DMS 273 (cell line): ENCODE measurements at regions not wholly inside any gene's neighbourhood (a gene's known extent, or its start where the extent isn't known, plus 50 kb on each side); places are given as distances from the start of the nearest gene placed in this dataset.
A peak's percentile ranks its signal among the peaks of the same experiment; 100 is the strongest.
"Not testable (repeated sequence)": the region's sequence is repeated elsewhere in the genome, so short reads cannot be mapped to it uniquely, and the experiment has no call there.

Experiments
- DNase-seq: peaks from one replicate; lab custom pipeline; 2025; ENCODE audit not compliant: unreplicated experiment; lab: John Stamatoyannopoulos, UW

DNA sequence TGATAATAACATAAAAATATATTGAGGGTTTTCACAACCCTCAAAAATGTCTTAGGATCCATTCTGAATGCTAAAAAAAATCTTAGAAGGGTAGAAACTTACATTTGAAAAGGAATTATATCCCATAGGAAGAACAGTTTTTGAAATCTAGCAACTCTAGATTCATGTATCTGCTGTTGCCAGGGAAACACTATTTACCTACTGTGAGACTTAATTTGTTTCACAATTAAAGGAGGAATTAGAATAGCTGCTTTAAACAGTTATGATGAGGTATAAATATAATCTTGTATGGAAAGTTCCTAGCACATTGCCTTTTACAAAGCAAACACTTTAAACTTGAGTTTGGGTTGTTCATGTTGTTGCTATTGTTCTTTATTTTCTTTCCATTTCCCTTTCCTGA lies 988.2 kb downstream of the SUCLG1 start:
- DNase-seq = no peak

DNA sequence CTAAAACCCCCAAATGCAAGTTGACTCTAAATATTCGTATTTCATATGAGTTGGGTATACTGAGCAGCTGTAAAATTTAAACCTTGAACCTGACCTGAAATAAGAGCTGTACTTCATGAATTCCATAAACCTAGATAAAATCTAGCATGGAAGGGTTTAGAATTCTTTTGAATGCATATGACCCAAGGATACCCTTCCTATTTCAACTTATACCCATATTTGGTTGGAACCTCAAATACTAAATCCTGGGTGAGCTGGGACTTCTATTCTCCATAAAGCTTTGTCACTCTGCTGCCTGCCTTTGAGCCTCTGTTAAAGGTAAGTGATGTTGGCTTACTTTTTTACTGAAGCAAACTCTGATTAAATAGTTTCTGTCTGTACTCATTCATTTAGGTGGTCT lies 994.6 kb downstream of the SUCLG1 start:
- no peak for DNase-seq

GRCh38 chr2:83462881-83463280 lies 996.2 kb downstream of the SUCLG1 start:
- DNase-seq = no peak

DNA sequence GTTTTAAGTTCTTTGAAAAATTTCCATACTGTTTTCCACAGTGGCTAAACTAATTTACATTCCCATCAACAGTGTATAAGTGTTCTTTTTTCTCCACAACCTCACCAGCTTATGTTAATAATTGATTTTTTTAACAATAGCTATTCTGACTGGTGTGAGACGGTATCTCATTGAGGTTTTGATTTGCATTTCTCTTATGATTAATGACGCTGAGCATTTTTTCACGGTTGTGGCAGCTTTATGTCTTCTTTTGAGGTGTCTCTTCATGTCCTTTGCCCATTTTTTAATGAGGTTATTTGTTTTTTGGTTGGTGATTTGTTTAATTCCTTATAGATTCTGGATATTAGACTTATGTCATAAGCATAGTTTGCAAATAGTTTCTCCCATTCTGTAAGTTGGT lies 997.9 kb downstream of the SUCLG1 start:
- DNase-seq = no peak

- no peak for DNase-seq
These were observed 999.6 kb downstream of the SUCLG1 start for GRCh38 chr2:83459456-83459855.

DNA sequence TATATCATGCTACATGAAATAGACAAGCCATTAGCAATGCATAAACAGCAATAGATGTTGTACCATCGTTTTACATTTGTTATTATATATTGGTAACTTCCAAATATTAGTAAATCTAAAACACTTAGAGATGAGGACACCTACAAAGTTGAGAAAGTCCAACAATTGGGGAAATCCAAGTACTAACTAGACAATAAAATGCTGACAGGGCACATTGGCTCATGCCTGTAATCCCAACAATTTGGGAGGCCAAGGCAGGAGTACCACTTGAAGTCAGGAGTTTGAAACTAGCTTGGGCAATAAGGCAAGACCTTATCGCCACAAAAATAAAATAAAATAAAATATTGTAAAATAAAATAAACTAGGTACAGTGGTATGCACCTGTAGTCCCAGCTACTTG lies 1023.1 kb downstream of the SUCLG1 start:
- no peak for DNase-seq

- DNase-seq = no peak
These were observed 1038.1 kb downstream of the SUCLG1 start for GRCh38 chr2:83420993-83421392.

GRCh38 chr2:83394134-83394904 lies 1064.8 kb downstream of the SUCLG1 start:
- DNase-seq = no peak

DNA sequence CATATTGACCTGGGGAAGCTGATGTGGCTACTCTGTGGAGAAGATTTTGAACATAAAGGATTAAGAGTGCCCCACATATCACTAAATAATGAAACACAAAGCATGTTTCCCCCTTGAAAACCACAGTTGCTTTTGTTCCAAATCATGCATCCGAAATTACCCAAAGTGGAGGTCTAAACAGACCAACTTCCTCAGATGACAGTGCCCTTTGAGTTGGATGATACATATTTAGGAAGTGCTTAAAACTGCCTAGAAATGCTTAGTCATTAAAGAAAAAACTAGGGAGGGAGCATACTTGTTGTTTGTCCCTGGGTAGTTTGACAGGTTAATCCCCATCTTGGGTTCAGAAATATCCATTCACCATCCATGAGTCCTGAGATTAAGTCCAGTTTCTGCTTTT lies 1070.3 kb downstream of the SUCLG1 start:
- DNase-seq = no peak

DNA sequence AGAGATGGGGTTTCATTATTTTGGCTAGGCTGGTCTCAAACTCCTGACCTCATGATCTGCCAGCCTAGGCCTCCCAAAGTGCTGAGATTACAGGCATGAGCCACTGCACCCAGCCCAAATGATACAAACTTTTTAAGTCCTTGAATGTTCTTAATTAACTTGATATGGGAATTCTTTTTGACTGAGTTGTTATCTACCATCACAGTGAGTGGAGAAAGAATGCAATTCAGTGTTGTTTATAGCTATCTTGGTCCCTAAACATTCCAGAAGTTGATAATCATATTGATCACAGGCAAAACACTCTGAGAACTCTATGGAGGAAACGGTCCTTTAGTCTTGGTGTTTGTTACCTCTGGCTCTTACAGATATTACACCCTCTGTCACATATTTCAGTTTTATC lies 1072.5 kb downstream of the SUCLG1 start:
- no peak for DNase-seq

DNA sequence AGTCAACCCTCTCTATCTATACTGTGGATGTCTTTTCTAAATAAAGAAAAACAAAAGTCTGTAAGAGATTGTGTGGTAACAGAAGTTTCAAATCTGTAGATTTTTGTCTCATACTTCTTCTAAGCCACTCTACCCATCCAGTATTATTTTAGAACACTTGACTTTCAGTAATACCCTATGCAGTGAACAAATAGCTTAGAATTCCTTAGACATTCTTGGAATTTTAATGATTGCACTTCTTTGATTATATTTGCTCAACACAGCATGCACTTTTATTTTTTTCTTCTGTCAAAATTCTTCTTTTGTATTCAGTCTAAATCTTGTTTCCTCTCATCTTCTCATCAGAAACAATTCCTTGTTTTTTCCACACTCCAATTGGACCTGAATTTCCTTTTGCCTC lies 1080.2 kb downstream of the SUCLG1 start:
- no peak for DNase-seq

DNA sequence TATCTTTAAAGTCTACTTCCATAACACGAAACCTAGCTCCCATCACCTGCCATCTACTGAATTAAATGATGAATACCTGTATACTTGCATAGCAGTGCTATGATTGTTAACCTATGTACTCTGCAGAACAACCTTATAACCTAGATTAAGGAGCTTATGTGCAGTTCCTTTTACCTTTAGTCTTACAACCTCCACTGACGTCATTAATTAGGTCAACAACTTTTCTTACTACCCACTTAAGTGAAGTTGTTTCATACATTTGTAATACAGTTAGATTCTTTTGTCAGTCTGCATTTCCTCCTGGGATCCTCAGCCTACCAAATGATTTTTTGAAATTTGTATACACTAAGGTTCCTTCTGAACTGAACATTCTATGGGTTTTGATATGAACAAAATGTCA lies 1082.3 kb downstream of the SUCLG1 start:
- DNase-seq = no peak

GRCh38 chr2:83370419-83370762 lies 1088.7 kb downstream of the SUCLG1 start:
- no peak for DNase-seq

GRCh38 chr2:83369601-83370418 lies 1089.3 kb downstream of the SUCLG1 start:
- DNase-seq = no peak

- DNase-seq = no peak
These were observed 1090.2 kb downstream of the SUCLG1 start for GRCh38 chr2:83368916-83369315.

DNA sequence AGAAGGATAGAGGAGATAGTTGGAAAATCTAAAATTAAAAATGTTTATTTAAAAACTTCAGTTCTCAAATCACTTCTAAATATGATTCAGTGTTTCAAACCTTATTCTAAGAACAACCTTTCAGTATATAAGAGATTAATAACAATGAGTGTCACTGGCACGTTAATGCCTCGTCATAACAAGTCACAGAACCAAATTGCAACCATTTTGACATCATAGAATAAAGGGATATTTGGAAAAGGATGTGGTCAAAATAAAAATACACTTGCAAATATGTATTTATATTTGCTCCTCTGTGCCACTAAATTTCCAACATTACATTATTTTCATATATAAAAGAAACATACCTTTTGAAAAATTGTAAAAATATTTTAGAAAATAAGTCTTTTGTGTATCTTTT lies 1090.6 kb downstream of the SUCLG1 start:
- no peak for DNase-seq

GRCh38 chr2:83365476-83365875 lies 1093.6 kb downstream of the SUCLG1 start:
- DNase-seq = no peak

- no peak for DNase-seq
These were observed 1094.8 kb downstream of the SUCLG1 start for GRCh38 chr2:83364264-83364663.

GRCh38 chr2:83363138-83363537 lies 1095.9 kb downstream of the SUCLG1 start:
- DNase-seq = not testable (repeated sequence)

- no peak for DNase-seq
These were observed 1099.7 kb downstream of the SUCLG1 start for GRCh38 chr2:83359336-83359735.

GRCh38 chr2:83342860-83343329 lies 1116.2 kb downstream of the SUCLG1 start:
- no peak for DNase-seq

- DNase-seq = peak; percentile 3
These were observed 1118.7 kb downstream of the SUCLG1 start for GRCh38 chr2:83340424-83340823.
